BJ (cell line): ENCODE measurements at regions not wholly inside any gene's neighbourhood (a gene's known extent, or its start where the extent isn't known, plus 50 kb on each side); places are given as distances from the start of the nearest gene placed in this dataset.

Source experiments
- CTCF ChIA-PET: fragments of 350-600 bp; formaldehyde crosslinking; extraction: SDS; loops from one replicate; lab custom pipeline; 2021; ENCODE audit warnings: antibody characterized with exemption, inconsistent platforms; lab: Yijun Ruan, JAX
- POLR2A ChIA-PET: fragments of 300-600 bp; sonication (Branson Sonifier 250); formaldehyde crosslinking; extraction: SDS; loops from one replicate; lab custom pipeline; 2021; ENCODE audit warnings: antibody characterized with exemption; lab: Charles Lee
- DNase-seq: peaks from one replicate; pipeline ENCODE4 v3.0.0-alpha.2; 2011; ENCODE audit warnings: low read depth
- H3K27me3 ChIP-seq: 2 replicates; pipeline ENCODE4 v1.6.0; 2011; ENCODE audit warnings: low read length; ENCODE audit not compliant: control insufficient read depth, insufficient read depth
- H3K36me3 ChIP-seq: 2 replicates; pipeline ENCODE4 v1.5.1; 2011; ENCODE audit warnings: low read length; ENCODE audit not compliant: control insufficient read depth, insufficient read depth
- H3K4me3 ChIP-seq: 2 replicates; pipeline ENCODE4 v1.5.1; 2011; ENCODE audit warnings: low read depth, mild to moderate bottlenecking, control low read depth, low read length
- TF ChIP-seq, protein P1 (sequence below): IDR thresholded peaks from 2 replicates; pipeline ENCODE4 v1.5.1; 2011; ENCODE audit warnings: low read depth, mild to moderate bottlenecking, control low read depth, inconsistent platforms, low read length, moderate library complexity; ENCODE audit not compliant: insufficient read depth

DNA sequence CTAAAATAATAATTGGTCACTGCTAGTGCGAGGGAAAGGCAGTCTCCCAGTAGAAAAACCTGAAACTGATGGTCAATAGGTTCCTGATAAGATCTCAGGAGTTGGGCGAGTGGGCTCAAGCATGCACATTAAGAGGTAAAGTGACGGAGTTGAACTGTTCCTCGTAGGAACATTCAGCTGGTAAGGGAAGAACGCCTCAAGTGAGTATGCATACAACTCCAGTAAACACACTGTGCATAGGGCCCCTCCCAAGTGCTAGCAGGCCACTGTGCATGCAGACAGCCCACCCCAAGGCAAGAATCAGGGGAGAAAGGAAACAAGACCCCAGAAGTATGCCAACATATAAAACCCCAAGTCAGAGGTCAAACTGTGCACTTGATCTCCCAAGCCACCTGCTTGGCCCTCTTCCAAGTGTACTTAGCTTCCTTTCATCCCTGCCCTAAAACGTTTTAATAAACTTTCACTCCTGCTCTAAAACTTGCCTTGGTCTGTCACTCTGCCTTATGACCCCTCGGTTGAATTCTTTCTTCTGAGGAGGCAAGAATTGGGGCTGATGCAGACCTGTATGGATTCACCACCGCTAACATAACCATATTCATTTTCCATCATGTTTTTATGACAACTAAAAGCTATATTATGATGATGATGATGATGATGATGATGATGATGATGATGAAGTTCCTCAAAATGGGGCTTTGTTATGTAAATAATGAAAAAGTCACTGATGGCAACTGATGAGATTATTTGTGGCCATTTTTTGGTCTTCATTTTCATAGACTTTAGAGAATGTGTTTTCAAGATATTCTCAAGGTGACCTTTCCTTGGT is 118.0 kb upstream of the RAB27B start:
- no peak for DNase-seq
- H3K4me3 ChIP-seq = no peak overlapping the region
- no peaks in the 10 kb centered on the region for H3K36me3 ChIP-seq
- ChIA-PET CTCF (interaction anchor here (0.6 kb wide), 1 partner anchor 31 kb away, joined by 3 read pairs; no protein-coding TSS in a partner anchor), POLR2A (no interaction called here)
- H3K27me3 ChIP-seq = no peaks in the 10 kb centered on the region
- TF ChIP-seq, protein P1, sequence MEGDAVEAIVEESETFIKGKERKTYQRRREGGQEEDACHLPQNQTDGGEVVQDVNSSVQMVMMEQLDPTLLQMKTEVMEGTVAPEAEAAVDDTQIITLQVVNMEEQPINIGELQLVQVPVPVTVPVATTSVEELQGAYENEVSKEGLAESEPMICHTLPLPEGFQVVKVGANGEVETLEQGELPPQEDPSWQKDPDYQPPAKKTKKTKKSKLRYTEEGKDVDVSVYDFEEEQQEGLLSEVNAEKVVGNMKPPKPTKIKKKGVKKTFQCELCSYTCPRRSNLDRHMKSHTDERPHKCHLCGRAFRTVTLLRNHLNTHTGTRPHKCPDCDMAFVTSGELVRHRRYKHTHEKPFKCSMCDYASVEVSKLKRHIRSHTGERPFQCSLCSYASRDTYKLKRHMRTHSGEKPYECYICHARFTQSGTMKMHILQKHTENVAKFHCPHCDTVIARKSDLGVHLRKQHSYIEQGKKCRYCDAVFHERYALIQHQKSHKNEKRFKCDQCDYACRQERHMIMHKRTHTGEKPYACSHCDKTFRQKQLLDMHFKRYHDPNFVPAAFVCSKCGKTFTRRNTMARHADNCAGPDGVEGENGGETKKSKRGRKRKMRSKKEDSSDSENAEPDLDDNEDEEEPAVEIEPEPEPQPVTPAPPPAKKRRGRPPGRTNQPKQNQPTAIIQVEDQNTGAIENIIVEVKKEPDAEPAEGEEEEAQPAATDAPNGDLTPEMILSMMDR = no peak

DNA sequence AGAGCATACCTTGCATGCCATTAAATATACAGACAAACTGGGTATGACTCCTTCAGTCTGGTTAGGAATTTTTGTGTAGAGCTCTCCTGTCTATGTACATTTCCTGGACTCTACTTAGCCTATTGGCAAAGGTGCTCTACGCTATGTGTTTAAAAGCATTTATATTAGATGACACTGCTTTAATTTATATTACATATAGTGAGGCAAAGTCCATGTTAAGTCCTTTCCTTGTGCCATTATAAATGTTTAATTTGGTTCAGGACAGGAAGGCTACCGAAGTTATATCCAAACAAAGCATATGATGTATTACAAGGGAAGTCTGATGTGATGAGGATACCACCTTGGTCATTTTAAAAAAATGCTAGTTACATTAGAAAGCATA is 117.4 kb upstream of the RAB27B start:
- ChIA-PET CTCF (no interaction called here), POLR2A (no interaction called here)
- H3K27me3 ChIP-seq = no peaks in the 10 kb centered on the region
- TF ChIP-seq, protein P1 = no peak
- H3K36me3 ChIP-seq = no peaks in the 10 kb centered on the region
- no peak for DNase-seq
- no peak overlapping the region for H3K4me3 ChIP-seq

DNA sequence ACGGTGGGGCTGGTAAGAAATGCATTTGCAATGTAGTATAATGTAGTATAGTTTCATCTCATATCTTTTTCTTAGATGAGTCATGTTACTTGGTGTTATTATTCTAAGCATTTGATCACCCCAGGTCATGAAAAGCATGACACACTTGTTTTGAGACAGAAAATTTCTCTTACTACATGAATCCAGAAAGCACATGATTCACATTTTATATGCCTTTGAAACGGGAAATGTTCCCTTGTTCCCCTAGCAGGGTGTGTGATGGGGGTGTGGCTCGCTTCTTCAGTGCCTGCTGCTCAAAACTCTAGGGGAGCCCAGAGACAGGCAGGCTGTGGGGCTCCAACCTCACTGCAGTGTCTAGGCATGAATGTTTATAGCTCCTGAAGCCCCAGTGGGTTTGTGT is 116.0 kb upstream of the RAB27B start:
- TF ChIP-seq, protein P1 = no peak
- no peaks in the 10 kb centered on the region for H3K36me3 ChIP-seq
- H3K4me3 ChIP-seq = no peak overlapping the region
- DNase-seq = peak; percentile 28
- ChIA-PET POLR2A (no interaction called here), CTCF (interaction anchor here (0.6 to 1.0 kb wide), 2 partner anchors 268 to 270 kb away, joined by 3 read pairs; no protein-coding TSS in a partner anchor)
- no peaks in the 10 kb centered on the region for H3K27me3 ChIP-seq

DNA sequence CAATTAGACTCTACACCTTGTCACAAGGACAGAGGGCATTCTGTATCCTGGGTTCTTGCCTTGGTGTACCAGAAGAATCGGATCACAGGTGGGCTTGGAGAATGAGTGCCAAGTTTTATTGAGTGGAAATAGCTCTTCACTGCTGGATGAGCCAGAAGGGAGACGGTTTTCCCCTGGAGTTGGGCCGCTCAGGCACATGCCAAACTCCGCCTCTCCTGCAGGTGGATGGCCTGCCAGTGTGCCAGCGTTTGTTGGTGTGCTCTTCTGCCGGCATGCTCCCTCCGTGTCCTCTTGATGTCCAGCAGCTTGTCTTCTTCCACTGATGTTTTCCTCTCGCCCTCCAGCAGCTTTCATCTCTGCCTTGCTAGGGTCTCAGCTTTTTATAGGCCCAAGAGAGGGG is 115.5 kb upstream of the RAB27B start:
- H3K27me3 ChIP-seq = 0 out of 2 replicates have a peak, but pooled peaks cover 2% of the 10 kb centered on the region
- CTCF ChIA-PET = interaction anchor here (0.6 to 1.0 kb wide), 2 partner anchors 268 to 270 kb away, joined by 3 read pairs; no protein-coding TSS in a partner anchor

DNA sequence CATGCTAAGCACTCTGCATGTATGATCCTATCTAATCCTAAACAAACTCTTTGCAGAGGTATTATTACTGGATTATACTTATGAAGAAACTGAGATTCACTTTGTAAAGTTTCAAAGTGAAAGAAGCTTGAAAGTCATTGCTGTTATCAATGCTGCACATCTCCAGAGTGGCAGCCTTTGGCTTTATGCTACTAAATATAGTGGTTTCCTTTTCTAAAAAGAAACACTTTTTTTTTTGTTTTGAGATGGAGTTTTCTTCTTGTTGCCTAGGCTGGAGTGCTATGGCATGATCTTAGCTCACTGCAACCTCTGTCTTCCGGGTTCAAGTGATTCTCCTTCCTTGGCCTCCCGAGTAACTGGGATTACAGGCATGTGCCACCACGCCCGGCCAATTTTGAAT is 114.9 kb upstream of the RAB27B start:
- DNase-seq = no peak
- ChIA-PET POLR2A (no interaction called here), CTCF (interaction anchor here (1.0 kb wide), 1 partner anchor 267 kb away, joined by 3 read pairs; no protein-coding TSS in a partner anchor)
- TF ChIP-seq, protein P1 = no peak
- H3K4me3 ChIP-seq = no peak overlapping the region
- H3K27me3 ChIP-seq = 0 out of 2 replicates have a peak, but pooled peaks cover 2% of the 10 kb centered on the region
- no peaks in the 10 kb centered on the region for H3K36me3 ChIP-seq

More for the DNA sequence above, 115.5 kb upstream of the RAB27B start:
- DNase-seq = no peak
- H3K36me3 ChIP-seq = no peaks in the 10 kb centered on the region
- TF ChIP-seq, protein P1 = no peak
- H3K4me3 ChIP-seq = no peak overlapping the region
- POLR2A ChIA-PET = no interaction called here
